Stimulated activated CD4-positive, alpha-beta T cell treated with anti-CD3 and anti-CD28 coated beads, Interleukin-12 subunit alpha, Interleukin-12 subunit beta, amount 100 ng/mL, for 48 hours (primary cell): ENCODE measurements at regions not wholly inside any gene's neighbourhood (a gene's known extent, or its start where the extent isn't known, plus 50 kb on each side); places are given as distances from the start of the nearest gene placed in this dataset.
A peak's percentile ranks its signal among the peaks of the same experiment; 100 is the strongest.
"Not testable (repeated sequence)": the region's sequence is repeated elsewhere in the genome, so short reads cannot be mapped to it uniquely, and the experiment has no call there.

Experiments
- DNase-seq, 3 donors: peaks; one replicate each; pipeline ENCODE4 v3.0.0-alpha.2; 2020; ENCODE audit warnings: low read depth in 2 of 3, low spot score in 1 of 3

DNA sequence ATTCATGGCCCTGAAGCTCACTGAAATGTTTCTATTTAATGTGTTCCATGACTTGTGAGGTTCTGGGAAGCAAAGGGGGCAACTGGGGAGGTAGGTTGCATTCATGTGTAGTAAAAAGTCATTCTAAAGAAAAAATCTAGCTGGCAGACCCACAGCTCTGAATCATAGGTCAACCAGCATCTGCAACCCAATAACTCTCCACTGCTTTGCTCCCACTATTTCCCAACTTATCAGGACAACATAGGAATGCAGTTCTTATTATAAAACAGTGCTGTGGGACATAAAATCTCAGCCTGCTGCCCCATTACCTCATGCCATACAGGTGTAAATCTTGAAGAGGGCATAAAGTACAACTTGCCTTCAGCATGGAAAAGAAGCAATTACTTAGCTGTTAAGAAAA, 576.1 kb upstream of the PTBP2 start:
- no peak for DNase-seq

DNA sequence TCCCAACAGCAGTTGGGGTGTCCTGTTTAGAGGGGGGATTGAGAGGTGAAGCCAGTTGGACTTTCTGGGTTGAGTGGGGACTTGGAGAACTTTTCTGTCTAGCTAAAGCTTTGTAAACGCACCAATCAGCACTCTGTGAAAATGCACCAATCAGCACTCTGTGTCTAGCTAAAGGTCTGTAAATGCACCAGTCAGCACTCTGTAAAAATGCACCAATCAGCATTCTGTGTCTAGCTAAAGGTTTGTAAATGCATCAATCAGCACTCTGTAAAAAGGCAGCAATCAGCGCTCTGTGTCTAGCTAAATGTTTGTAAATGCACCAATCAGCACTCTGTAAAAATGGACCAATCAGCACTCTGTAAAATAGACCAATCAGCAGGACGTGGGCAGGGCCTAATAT, 568.6 kb upstream of the PTBP2 start:
- not testable (repeated sequence) for DNase-seq

DNA sequence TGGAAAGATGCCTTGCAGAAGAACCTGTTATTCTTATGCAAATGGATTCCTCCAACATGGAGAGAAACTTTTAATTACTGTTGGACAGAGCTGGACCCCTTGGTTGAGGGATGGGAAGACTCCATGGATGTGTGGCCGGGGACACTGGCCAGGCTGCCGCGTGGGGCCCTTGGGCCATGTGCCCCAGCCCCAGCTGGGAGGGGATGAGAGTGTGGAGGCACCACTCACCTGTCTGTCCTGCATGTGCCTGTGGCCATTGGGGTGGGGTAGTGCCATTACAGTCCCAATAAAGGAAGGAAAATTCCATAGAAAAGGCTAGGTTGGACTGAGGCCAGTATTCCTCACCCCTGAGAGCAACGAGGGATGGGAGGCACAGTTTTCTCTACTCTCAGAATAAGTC, 564.5 kb upstream of the PTBP2 start:
- no peak for DNase-seq

DNA sequence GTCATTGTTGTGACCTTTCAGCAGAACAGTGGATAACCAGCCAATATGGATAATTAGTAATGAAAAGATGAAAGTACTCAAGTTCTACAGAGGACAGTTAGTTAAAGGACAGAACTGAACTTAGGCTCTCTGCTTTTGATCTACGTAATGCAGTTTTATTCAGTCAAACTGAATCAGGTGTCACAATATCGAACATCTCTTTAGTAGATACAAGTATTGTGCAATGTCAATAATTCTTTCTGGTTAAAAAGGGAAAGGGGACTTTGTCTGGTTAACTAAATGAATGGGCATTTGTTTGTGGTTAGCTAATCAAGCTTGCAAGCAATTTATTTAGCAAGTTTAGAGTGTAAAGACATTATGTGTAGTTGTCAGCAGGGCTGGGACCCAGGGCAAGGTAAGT, 562.2 kb upstream of the PTBP2 start:
- no peak for DNase-seq

DNA sequence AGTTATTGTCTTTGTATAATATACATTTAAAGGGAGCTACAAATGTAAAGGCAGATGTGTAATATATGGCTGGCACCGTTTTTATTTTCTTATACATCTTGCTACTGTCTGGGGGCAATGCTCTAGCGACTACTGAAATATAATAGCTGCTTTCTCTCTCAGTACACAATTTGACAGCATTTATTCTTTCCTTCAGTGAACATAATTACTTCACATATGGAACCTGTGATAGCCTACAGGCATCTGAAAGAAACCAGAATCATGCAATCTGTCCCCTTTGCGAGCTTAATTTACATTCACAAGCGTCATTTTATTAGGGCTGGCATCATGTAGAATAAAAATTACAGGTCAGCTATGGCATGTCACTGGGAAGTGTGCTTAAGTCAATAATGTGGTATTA, 557.5 kb upstream of the PTBP2 start:
- DNase-seq = no peak

DNA sequence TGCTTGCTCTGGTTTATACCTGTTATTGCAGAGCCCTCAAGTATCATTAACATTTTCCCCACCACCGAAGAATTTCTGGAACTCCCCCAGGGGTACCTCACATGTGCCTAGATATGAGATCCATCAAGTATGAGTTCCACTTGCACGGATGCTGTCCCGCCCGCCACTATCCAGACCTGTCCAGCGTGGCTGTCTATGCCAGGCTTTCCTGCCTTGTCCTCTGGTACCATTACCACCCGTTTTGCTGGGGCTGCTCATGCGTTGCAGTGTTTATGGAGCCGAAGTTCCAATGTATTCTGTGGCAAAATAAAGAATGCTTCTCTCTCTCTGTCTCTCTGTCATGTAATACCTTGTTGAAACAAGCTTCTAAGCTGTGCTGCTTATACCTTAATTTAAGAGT, 543.5 kb upstream of the PTBP2 start:
- no peak for DNase-seq

DNA sequence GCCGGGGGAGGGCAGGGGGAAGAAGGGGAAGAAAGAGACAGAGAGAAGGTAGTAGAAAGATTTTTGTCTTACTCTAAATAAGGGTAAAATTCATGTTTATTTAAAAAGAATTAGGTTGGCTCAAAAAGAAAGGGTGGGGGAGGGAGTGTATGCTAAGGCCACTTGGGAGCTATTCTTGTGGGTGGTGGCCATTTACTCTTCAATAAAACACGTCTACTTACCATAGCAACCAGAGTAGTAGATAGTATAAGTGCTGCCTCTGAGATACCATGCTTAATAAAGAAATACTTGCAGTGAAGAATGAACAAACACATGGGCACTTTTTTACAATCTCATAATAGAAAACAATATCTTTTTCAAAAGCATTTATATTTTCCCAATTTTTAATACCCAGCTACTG, 538.1 kb upstream of the PTBP2 start:
- DNase-seq = no peak

DNA sequence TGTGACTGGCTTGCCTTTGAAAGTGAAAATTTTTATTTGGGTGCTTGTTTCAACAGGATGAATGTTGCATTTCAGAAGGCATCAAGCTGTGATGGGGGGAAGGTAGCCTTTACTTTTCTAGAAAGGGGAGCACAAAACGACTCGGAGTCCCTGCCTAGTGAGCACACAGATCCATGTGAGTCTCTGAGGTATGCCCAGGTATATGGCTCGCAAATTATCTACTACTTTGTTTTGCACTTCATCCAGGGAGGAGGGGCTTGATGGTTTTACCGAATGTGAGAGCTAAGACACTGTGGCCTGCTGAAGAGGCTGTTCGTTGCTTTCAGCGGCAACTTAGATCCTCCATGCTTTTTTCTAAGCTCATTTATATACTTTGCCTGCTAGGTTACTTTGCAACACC, 537.7 kb upstream of the PTBP2 start:
- no peak for DNase-seq

DNA sequence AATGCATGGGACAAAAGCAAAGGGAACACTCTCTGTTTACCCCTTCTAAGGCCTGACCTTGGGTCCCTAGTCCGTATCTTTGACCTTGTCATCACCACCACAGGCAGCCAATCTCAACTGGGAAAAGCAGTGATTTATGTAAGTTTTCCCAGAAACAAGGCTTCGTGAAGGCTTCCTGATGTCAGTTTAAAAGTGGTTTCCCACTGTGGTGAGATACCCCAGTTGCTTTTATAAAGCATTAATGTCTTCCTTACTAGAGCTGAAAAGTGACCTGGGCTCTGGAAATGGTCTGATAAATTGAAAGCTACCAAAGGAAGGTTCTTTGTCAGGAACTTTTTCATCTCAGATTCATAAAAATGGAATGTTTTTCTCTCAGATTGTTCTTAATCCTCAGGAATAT, 536.4 kb upstream of the PTBP2 start:
- no peak for DNase-seq

DNA sequence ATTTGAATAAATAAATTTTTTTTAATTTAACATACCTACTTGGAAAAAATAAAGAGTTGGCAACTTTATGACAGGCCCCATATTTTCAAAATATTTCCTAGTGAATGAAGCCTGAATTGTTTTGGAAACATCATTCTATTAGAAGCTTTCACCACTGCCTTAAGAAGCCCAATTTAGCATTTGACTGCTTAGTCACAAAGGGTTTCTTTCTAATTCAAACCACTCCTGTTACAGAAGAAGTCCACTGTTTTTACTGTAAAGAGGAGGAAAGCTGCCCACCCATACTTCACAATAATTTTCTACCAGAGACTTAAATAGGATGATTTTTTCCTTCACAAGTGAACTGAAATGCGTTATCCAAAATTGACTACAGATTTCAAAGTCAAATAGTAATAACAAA, 534.6 kb upstream of the PTBP2 start:
- DNase-seq = no peak

DNA sequence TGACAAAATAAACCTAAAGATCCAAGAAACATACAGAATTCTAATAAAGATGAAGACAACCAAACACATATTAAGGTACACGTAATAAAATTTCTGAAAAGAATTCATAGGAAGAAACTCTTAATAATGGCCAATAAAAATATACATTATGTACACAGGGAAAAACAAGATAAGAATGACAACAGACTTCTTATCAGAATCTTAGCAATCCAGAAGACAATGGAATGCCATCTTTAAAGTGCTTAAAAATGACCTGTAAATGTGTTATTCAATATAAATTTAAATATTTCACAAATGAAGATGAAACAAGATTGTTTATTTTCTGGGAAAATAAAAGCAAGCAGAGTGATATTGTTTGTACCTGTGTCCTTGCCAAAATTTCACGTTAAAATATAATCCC, 530.4 kb upstream of the PTBP2 start:
- no peak for DNase-seq

DNA sequence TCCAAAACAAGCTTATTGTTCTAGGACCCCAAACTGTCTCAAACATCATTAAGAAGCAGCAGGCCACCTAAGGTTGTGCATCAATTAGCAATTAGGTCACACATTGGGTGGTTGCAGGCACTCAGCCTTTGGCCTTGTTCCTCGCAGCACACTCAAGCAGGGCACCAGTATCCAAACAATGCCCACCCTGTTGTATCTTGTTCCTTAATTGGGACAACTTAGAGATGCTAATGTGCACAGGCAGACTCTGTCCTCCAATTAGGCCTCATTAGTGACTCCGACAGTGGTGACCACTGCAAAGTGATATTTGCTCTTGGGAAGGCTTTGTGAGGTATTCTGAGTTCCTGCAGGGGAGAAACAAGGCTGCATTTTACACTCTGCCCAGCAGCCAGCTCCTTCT, 515.1 kb upstream of the PTBP2 start:
- no peak for DNase-seq

DNA sequence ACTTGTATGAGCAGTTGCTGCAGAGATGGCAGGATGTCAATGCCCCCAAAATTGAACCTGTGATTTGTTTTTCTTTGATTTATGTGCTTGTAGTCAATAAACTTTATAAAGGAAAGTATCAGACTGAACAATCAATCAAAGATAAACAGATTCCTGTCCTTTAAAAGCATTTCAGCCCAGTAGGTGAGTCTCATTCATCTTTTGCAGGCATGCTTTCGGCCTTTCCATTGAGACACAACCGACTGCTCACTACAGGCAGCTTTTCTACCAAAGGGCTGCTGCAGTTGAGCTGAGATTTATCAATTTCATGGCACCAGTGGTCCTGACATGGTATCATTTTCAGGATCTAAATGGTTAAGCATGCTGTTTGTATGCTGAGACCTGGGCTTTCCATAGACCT, 513.6 kb upstream of the PTBP2 start:
- no peak for DNase-seq

DNA sequence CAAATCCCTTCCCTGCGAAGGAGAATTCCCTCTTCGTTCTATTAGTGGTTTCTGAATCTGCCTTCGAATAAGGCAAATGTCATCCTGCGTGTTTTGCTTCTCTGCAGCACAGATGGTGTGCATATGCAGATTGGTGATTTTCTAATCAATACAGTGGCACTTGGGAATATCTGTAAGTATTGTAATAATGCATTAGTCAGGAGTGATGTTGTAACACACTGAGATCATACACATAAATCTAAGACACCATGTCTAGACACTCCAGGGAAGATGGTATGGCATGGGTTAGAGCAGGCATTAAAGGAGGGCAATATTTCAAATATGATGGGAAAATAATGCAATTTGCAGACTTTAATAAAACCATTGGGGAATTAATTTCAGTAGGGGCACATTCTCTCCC, 513.2 kb upstream of the PTBP2 start:
- DNase-seq = no peak

DNA sequence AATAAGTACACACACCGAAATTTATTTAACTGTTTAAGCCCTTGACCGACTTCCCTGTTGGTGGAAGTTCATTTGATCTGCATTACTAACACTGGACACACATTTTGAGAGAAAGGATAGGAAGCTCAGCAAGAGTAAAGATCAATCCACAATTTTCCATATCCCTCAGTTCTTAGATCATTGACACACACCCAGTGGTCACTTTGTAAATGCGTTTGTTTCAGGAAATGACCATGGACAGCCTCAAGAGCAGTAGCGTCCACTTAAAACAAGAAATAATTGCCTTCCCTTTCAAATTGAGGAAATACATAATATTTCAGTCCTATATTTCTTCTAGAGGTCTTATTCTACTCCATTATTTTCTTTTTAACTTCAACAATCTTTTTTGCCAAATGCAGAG, 511.5 kb upstream of the PTBP2 start:
- DNase-seq = no peak

DNA sequence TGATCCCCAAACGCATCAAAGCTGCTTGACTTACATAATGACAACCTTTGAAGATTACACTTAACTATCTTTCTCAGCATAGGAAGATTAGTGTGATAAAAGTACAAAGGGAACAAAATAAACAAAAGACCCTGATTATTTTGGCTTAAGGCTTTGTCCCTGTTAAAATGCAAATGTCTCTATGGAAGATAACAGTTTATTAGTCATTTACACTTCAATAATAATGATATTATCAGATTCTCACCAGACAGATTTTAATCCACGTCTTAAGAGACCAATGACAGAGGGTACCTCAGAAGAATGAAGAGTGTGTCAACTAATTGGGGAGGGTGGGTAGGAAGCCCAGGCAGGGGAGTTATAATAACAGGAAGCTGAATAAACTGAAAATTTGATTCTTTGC, 510.4 kb upstream of the PTBP2 start:
- no peak for DNase-seq

DNA sequence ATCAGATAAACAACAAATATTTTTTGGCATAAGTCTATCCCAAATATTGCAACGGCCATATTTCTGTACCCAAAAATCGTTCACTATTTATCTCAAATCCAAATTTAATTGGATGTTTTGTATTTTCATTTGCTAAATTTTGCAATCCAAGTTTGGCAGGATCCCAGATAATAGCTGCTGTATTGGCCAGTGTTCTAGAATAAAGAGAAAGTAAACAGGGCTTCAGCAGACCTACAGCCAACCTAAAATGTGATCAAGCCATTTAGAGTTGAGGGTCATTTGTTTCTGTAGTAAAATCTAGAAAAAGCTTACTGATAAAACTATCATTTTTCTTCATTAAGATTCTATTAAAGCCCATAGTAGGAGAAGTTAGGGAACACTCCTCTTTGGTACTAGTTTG, 506.6 kb upstream of the PTBP2 start:
- DNase-seq = no peak

DNA sequence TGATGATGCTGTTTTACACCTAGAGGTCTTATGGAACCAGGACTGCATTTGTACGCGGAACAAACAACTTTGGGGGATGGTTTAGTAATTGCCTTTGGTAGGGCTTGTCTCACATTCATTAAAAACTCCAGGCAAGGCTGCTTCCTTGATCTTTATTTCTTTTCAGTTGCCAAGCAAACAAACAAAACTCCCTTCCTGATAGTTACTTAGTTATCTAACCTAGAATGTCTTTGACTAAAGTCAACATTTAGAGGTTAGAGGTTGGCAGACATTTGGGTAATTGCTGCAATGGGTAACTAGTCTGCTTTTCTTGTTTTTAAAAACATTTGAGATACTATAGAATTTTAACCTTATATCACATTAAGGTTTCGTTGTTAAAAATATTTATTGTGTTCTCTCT, 500.9 kb upstream of the PTBP2 start:
- DNase-seq = no peak

DNA sequence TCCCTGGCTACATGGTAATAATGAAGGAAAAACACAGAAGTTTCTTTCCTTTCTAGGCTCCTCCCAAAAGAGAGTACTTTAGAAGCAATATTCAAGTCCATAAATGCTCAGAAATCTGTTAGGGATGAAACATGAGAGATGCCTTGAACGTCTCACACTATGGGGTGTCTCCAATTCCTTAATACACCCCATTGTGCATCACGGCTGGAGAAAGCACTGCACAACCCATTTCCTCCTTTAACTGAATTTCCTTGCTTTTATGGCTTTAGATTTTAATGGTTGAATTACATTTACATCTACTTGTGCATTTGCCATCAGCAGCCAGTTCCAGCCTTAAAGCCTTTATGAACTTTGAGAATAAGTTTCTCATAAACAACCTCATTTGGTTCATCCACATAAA, 498.9 kb upstream of the PTBP2 start:
- no peak for DNase-seq

DNA sequence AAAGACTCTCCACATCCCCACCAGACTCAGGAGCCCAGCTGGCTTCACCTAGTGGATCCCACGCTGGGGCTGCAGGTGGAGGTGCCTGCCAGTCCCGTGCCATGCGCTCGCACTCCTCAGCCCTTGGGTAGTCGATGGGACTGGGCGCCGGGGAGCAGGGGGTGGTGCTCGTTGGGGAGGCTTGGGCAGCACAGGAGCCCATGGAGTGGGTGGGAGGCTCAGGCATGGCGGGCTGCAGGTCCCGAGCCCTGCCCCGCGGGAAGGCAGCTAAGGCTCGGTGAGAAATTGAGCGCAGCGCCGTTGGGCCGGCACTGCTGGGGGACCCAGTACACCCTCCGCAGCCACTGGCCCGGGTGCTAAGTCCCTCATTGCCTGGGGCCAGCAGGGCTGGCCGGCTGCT, 497.4 kb upstream of the PTBP2 start:
- DNase-seq = not testable (repeated sequence)

DNA sequence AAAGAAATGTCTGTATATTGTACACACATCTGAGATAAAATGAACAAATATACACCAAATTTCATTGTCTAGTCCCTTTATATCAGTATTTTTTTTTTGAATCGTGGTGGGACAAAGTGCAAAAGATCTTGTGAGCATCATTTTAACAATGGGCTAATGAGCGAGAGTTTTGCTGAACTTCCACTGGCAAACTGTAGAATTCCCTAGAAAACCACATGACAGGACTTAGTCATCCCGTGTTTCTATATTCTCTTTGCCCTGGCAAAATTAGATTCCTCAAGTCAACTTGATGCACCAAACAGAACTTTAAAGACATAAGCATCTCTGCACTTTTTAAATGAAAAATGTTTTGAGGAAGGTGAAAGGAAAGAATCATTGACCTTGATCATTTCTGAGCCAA, 488.2 kb upstream of the PTBP2 start:
- DNase-seq = no peak

DNA sequence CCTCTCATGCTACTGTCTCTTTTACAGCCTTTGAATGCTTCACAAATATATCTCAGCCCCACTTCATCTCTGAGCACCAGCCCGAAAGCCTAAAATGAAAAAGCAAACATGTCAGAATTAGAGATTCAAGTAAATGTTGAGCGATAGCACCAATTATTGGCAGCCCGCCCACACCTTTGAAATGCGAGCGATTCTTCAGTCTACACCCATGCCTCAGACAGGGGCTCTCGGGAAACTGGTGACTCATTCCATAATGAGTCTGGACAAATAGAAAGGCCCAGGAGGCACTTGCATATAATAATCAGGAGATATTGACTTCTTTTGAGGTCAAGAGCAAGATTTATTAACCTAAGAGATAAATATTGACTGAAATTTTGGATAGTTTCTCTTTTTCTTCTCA, 487.3 kb upstream of the PTBP2 start:
- no peak for DNase-seq

DNA sequence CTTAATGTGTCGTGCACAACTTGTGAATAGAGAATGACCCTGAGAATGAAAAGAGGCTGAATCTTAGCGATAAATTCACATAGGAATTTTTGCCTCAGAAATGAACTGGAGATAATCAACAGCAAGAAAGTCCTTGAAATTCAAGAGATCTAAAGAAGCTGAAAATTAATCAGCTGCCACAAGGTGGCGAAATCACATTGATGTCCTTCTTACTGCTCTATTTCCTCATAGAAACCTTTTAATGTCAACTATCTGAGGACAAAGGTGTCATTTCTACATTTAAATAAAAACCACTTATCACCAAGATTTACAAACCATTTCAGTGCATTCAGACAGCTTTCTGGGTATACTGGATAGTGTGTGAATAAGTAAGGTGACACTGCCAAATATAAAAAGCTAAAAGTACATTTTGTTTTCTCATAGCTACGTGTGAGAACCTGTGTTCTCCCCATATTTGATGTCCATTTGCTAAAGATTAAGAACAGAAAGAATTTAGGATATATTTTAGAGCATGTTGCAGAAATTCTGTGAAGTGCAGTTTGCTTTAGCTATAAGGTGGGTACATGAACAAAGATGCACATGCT, 485.3 kb upstream of the PTBP2 start:
- DNase-seq = peak in 1 of 3 donors; percentile 2

DNA sequence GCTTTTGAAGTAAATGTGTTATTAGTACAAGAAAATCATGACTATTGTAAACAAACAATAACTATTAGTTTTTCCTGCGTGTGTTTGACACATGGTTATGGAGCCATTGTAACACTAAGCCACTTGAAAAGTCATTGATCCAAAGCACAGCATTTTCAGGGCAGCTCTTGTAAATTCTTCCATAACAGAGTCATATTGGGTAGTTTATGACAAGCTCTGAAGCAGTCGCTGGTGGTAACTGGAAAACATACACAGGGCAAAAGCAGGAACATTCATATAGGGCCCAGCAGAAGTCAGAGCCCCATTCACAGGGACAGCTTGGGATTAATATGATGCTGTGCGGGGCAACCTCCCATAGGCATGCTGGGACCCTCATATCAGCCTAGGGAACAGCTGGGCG, 483.2 kb upstream of the PTBP2 start:
- no peak for DNase-seq
